ENCODE measurements at regions not wholly inside any gene's neighbourhood (a gene's known extent, or its start where the extent isn't known, plus 50 kb on each side); places are given as distances from the start of the nearest gene placed in this dataset.

DNA sequence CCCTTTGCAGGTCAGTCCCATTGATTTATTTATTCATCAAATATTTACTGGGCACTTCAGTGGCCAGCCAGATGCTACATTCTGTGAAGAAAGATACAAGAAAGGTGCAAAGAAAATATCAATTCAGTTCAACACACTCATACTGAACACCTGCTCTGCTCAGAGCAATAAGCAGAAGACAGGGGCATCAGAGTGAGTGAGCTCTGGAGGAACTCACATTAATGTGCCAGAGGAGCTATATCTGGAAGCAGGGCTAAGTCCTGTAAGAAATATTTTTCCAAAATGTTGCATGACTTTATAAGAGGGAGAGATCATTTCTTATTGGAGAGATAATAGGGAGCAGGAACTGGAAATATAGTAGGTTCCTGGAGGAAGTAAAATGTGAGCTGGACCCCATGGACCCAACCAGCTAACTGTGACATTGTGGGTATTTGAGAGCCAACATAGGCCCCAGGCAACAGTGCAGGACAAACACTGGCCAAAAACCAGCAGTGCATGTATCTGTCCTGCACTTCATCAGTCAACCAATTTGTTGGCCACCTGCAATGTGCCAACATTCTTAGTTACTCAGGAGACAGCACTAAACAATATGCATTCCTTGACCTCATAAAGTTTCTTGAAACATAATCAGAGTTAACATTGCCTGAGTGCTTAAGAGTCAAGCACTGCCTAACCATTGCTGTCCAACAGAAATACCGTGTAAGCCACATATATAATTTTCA is 102.7 kb upstream of the PTPRM start:
- DNase-seq (no peak), ATAC-seq (ENCODE audit: poor library complexity) (peak; percentile 85)
- intact Hi-C loops (cut with DNase I): loop anchor here (5.0 kb wide), 1 partner anchor 103 kb away; the partner anchor contains the start of gene PTPRM

DNA sequence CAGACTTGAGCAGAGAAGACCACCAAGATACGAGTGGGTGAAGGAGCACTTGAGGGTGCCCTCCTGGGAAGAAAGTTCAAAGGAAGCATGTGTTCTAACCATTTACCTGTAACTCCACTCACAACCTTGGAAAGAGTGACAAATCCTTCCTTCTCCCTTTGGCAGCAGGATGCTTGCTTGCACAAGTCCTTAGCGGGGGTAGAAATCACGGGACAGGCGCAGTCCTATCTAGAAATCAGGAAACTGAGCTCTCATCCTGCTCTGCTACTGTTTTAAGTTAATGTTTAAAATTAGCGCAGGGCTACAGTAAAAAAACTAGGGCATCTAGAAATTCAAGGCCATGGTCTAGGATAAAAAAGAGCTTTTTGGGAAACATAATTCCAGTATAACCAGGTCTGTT is 100.9 kb upstream of the PTPRM start:
- DNase-seq (no peak), ATAC-seq (ENCODE audit: poor library complexity) (no peak)
- intact Hi-C loops (cut with DNase I): no loop called here

DNA sequence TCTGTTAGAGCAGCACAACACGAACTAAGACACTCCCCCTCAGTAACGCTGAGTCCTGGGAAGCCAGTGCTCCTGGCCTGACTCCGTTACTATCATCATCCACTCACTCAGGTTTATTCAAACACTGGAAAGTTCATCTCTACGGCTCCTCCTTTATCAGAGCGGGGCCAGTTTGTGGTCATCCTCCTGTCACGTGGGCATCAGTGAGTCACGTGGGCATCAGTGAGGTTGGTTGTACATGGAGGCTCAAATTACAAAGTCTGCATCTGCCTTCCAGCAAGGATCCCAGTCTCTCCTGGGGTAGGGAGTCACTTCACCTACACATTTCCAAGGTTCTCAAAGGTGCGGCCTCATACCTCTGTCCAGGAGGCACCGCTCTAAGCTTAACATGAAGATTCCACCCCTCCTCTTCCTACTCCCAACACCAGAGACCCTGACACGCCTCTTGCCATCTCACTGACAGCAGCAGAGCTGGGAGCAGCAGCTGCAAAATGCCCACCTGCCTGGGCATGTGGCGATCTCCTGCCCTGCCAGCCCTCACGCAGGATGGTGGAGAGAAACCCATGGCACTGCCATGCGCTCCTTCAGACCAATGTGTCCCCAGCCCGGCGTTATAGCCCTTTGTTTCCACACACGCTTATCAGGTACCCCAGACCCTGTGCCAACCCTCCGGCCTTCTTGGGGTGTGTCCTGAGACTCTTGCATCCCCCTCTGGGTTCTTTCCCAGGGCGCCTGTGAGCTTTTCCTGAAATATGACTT is 99.2 kb upstream of the PTPRM start:
- ATAC-seq (ENCODE audit: poor library complexity) (no peak), DNase-seq (no peak)
- intact Hi-C loops (cut with DNase I): no loop called here

DNA sequence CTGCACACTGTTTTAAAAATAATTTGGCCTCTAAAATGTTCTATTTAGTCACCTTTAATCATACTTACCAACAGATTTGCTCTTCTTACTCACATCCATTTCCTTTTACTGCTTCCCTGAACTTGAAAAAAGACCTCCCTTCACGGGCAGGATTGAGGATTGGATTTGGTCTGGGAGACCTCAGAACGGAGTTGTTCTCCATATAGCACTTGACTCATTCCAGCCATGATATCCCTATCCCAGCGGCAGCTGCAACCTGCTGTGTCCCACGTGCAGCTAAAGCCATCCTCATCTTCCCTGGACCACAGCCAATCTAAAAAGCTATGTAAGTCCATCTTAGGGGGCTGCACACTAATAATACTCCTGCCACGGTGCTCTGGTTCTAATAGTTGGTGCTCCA is 97.0 kb upstream of the PTPRM start:
- intact Hi-C loops (cut with DNase I): no loop called here
- DNase-seq (no peak), ATAC-seq (ENCODE audit: poor library complexity) (no peak)

DNA sequence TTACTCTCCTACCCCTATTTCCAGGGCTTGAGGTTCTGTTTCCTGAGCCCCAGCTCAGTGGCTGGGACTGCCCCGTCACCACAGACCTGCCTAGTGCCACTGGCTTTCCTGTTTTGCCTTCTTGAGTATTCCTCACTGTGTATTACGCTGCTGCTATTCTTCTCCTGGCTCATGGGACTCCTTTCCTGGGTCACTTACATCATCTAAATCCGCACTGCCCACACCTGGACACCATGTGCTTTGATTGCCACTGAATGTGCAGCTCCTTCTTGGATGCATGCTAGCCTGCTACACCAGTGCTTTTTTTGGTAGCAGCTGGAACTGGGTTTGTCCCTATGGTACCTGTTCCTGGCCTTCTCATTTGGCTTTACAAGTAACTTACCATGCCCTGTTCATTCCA is 96.6 kb upstream of the PTPRM start:
- DNase-seq (no peak), ATAC-seq (ENCODE audit: poor library complexity) (no peak)
- intact Hi-C loops (cut with DNase I): no loop called here

DNA sequence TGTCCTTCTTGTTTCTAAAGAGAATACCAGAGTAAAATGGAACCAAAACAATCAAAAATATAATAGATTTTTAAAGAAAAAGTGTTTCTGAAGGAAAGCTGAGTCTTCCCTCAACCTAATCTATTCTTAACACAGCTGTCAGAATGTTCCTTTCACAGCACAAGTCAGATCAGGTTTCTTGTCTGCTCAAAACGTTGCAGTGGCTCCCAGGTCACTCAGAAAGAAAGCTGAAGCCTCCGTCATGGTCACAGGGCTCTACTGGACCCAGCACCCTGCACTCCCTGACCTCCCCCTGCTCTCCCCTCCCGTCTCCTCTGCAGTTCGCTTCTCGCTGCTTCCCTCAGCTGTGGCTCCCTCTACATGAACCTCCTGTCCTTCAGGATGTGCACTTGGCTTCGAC is 90.7 kb upstream of the PTPRM start:
- DNase-seq (no peak), ATAC-seq (ENCODE audit: poor library complexity) (no peak)
- intact Hi-C loops (cut with DNase I): no loop called here

DNA sequence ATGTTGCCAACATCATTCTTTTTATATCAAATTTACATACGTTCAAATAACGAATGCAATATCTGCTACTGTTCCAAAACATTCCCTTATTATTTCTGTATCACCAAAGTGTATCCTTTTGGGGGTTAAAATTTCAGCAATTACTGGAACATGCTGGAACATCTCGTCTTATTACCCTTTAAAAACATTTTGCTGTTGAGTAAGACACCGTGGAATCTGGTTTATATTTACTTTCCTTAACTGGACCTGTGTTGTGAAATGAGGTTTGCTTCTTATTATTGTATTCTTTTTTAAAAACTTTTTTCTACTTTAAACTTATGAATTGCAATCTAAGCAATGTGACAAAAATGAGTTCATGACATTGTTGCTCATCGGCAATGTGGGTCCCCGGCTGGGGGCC is 87.4 kb upstream of the PTPRM start:
- ATAC-seq (ENCODE audit: poor library complexity) (no peak), DNase-seq (no peak)
- intact Hi-C loops (cut with DNase I): no loop called here

DNA sequence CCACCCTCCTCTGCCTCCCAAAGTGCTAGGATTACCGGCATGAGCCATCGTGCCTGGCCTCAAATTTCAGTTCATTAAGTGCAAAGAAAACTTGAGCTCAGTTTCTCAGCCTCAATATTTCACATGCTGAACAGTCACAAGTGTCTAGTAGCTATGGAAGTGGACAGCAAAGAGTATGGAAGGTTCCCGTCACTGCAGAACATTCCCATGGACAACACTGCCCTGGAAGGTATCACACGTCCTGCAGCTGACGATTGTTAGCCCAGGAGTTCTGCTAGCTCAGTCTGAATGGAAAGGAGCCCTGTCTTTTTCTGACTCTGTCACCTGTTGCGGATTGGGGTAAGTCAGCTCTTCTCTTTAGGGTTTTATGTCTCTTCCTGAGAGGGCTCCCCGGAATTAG is 86.2 kb upstream of the PTPRM start:
- intact Hi-C loops (cut with DNase I): no loop called here
- DNase-seq (no peak), ATAC-seq (ENCODE audit: poor library complexity) (no peak)

DNA sequence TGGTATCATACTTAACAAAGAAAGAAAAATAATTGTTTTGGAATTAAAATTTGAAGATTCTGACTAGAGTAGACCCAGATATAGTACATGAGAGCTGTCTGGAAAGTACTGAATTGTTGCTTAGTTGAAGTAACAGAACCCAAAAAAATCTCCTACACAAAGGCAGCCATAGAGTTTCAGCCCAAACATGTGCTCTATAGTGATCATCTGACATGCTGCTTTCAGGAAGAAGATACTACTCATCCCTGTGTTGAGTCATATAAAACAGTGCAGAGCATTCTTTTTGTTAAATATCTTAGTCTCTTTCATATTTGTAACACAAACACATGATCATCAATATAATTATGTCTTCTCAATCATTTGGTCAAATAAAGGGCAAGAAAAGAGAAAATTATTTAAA is 84.8 kb upstream of the PTPRM start:
- ATAC-seq (ENCODE audit: poor library complexity) (no peak), DNase-seq (no peak)
- intact Hi-C loops (cut with DNase I): no loop called here

DNA sequence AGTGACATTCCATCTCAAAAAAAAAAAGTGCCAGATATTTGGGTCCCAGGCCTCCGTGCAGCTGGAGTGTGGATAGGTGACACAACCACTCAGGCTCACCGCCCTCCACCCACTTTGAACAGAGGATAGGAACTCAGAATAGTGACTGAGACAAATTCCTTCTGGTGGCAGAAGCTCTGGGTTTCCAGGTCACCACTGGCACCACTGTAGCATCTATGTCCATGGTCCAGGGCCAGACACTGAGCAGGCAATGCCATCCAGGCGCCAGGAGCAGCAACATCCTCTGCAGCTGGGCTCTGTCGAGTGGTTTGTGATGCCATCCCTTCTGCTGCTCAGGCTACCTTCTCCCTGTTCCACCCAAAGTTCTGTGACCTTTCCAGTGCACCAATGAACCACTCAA is 81.5 kb upstream of the PTPRM start:
- DNase-seq (peak; percentile 48), ATAC-seq (ENCODE audit: poor library complexity) (peak; percentile 81)
- intact Hi-C loops (cut with DNase I): no loop called here

DNA sequence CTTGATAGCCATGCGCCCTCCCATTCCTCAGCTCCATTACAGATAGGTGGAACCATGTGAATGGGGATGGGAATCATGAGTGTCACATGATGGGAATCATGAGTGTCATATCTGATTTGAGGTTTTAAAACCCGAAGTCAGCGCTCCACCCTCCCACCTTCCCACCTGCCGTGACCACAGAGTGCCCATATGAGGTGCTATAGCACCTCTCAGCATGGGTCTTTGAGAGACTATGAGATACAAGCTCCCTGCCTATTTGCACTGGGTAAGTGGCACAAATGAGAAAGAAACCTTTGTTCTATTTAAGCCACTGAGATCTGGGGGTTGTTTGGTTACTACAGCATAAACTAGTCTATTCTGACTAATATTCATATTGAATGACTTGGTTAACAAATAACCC is 78.5 kb upstream of the PTPRM start:
- DNase-seq (no peak), ATAC-seq (ENCODE audit: poor library complexity) (no peak)
- intact Hi-C loops (cut with DNase I): no loop called here

DNA sequence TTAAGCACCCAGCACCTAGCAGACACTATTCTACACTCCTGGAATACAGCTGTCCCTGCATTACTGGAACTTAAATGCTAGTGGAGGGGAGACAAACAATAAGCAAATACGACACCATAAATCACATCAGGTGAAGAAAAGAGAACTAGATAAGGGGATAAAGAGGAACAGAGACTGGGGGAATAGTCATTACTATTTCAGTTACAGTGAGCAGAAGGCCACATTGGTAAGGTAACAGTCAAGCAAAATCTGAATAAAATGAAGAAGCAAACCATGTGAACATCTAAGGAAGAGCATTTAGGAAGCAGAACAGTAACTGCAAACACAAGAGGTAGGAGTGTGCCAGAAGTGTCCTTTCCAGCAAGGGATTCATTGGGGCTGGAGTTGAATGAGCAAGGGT is 77.0 kb upstream of the PTPRM start:
- ATAC-seq (ENCODE audit: poor library complexity): no peak
- DNase-seq: no peak
- intact Hi-C loops (cut with DNase I): no loop called here

DNA sequence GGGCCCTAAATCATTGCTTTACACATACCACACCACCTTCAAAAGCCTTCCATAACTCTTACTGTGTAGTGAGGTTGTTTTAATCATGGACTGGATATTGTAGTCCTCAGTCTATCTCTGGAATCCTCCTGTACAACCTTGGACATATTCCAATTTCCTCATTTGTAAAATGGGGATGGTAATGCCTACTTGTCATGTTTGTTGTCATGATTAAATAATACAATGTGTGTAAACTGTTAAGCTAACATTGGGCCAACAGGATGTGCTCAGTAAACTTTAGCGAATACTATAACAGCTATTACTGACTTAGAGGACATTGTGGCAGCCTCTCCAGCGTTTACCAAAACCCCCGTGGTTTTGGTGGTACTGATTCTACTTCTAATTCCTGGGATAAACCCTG is 74.7 kb upstream of the PTPRM start:
- intact Hi-C loops (cut with DNase I): no loop called here
- ATAC-seq (ENCODE audit: poor library complexity): no peak
- no peak for DNase-seq

DNA sequence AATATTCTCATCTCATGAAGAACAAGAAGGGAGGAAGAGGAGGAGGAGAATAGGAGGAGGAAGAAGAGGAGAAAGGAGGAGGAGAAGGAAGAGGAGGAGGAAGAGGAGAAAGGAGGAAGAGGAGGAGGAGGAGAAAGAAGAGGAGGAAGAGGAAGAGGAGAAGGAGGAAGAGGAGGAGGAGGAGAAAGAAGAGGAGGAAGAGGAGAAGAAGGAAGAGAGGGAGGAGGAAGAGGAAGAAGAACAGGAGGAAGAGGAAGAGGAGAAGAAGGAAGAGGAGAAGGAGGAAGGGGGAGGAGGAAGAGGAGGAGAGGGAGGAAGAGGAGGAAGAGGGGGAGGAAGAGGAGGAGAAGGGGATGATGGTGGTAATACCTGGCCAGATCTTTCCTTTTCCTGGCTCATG is 70.0 kb upstream of the PTPRM start:
- DNase-seq (no peak), ATAC-seq (ENCODE audit: poor library complexity) (no peak)
- intact Hi-C loops (cut with DNase I): no loop called here

DNA sequence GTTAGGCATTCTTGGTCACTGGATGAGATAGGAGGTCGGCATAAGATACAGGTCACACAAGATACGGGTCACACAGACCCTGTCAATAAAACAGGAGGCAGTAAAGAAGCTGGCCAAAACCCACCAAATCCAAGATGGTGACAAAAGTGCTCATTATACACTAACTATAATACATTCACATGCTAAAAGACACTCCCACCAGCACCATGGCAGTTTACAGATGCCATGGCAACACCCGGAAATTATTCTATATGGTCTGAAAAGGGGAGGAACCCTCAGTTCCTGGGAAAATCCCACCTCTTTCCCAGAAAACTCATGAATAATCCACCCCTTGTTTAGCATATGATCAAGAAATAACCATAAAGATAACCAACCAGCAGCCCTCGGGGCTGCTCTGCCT is 56.0 kb upstream of the PTPRM start:
- ATAC-seq (ENCODE audit: poor library complexity) (no peak), DNase-seq (no peak)
- intact Hi-C loops (cut with DNase I): no loop called here

DNA sequence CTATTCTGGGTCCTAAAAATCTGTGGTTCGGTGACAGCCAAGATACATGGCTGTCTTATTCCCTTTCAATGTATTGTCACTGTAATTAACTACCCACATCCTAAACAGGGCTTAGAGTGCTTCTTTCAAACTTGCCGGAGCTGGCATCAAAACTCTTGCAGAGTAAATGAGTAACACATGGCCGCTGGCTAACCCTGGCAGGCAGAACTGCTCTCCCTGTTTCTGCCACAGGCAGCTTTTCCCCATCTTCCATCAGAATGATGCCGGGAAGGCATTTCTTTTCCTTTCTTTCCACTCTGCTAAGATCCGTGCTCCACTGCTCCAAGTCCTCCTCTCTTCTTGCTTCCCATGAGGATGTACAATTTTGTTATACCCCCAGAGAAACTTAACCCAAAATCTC is 54.8 kb upstream of the PTPRM start:
- ATAC-seq (ENCODE audit: poor library complexity): peak; percentile 51
- intact Hi-C loops (cut with DNase I): no loop called here
- no peak for DNase-seq

DNA sequence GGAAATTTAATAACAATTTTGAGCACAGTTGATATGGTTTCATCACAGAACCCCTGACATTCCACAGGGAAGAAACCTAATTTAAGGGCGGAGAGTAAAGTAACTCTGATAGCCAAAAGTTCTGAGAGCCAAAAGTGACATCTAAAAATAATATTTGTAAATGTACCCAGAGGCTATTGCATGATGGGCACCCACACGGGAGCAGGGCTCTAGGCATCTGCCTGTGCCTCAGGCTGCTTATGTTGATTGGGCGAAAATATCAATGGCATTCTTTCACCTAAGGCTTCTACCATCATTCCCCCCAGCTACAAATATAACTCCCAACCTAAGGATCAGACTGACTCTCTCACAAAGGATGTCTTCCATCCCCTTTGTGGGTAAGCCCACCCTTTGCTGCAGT is 54.1 kb upstream of the PTPRM start:
- DNase-seq: no peak
- intact Hi-C loops (cut with DNase I): no loop called here
- peak; percentile 78 for ATAC-seq (ENCODE audit: poor library complexity)

DNA sequence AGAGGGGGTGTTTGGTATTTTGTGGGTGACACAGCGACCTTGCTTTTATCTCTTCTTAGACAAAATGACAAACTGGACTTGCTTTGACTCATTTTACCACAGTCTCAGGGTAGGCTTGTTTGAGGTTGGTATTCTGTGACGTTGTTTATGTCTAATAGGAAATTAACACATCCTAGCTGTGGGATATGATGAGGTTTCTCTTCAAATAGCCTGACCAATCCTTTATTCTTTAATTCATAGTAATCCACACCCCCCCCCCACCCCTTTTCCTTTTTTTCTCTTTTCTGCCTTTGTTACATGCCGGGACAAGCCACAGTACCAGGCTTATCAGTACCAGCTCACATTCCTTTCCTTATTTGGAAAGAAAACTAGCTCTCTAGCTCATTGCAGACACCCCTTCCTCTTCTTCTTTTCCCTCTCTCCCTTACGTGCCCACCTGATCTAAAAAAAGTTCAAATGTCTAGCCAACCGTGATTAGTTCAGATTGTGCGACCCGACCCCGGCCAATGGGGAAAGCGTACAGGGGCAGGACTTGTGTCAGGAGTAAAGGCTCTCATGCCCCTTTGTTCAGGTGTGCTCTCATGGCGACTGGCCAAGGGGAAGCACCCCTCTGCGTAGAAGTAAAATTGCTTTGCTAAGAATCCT is 52.2 kb upstream of the PTPRM start:
- intact Hi-C loops (cut with DNase I): no loop called here
- DNase-seq: no peak
- peak; percentile 28 for ATAC-seq (ENCODE audit: poor library complexity)

DNA sequence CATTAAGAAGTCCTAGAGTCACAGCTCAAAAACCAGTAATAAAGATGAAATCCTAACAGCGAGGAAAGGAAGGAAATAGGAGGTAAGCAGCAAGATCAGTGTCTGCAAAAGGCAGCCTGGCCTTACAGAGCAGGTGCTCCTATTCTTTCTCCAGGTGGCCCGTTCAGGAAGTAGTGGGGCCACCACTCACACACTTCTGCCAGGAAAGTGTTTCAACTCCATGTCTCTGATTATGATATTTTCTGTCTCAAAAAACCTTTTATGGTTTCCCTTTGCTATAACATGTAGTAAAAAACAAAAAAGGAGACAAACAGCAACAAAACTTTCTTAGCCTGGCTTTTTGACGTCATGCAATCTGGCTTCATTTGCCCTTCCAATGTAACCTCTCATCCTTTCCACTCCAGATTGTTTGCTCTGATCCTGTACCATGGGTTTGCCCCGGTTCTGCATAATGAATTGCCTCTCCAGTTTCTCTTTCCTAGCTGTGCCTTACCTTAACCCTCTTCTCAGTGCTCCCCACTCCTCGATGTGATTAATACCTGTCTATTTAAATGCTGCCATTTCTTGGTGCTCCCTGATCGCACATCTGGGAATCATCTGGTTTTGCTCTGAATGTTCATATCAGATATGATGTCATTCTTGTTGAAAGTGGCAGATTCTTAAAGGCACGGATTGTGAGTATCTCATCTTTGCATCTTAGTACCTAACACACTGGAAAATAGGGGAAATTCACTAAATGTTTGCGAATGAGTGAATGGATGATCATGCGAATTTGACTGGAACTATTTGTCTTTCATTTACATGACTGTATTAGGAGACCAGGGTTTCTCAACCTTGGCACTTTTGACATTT is 50.6 kb upstream of the PTPRM start:
- DNase-seq (no peak), ATAC-seq (ENCODE audit: poor library complexity) (no peak)
- intact Hi-C loops (cut with DNase I): no loop called here

Measured in Right ventricle myocardium superior (tissue), 1 donor.